Mesodermal cell (in vitro differentiated cells): ENCODE measurements at regions not wholly inside any gene's neighbourhood (a gene's known extent, or its start where the extent isn't known, plus 50 kb on each side); places are given as distances from the start of the nearest gene placed in this dataset.

ENCODE experiments used
- H3K27ac ChIP-seq: 2 replicates; pipeline ENCODE4 v1.7.0; 2013; ENCODE audit warnings: mild to moderate bottlenecking, low read depth, low read length, moderate library complexity; ENCODE audit not compliant: severe bottlenecking
- H3K36me3 ChIP-seq: 2 replicates; pipeline ENCODE4 v1.7.1; 2013; ENCODE audit warnings: mild to moderate bottlenecking, low read length, moderate library complexity; ENCODE audit not compliant: control insufficient read depth, insufficient read depth
- H3K4me1 ChIP-seq: one replicate; pipeline ENCODE4 v1.7.1; 2013; ENCODE audit warnings: mild to moderate bottlenecking, low read length; ENCODE audit not compliant: insufficient read depth, control insufficient read depth, poor library complexity, severe bottlenecking
- H3K4me3 ChIP-seq: 2 replicates; pipeline ENCODE4 v1.7.0; 2013; ENCODE audit warnings: low read length, control low read depth, mild to moderate bottlenecking; ENCODE audit not compliant: insufficient read depth, poor library complexity, severe bottlenecking; ENCODE audit errors: extremely low read depth
- H3K9me3 ChIP-seq: 2 replicates; pipeline ENCODE4 v1.7.1; 2013; ENCODE audit warnings: mild to moderate bottlenecking, low read length, moderate library complexity; ENCODE audit not compliant: control insufficient read depth
- WGBS, 2 experiments: methylation state at CpG; one replicate each; pipeline ENCODE4 v1.1.5; 2013; ENCODE audit warnings: missing lambda C conversion rate in 2 of 2; ENCODE audit not compliant: insufficient coverage in 2 of 2; 5-methylcytosine and 5-hydroxymethylcytosine counted together

DNA sequence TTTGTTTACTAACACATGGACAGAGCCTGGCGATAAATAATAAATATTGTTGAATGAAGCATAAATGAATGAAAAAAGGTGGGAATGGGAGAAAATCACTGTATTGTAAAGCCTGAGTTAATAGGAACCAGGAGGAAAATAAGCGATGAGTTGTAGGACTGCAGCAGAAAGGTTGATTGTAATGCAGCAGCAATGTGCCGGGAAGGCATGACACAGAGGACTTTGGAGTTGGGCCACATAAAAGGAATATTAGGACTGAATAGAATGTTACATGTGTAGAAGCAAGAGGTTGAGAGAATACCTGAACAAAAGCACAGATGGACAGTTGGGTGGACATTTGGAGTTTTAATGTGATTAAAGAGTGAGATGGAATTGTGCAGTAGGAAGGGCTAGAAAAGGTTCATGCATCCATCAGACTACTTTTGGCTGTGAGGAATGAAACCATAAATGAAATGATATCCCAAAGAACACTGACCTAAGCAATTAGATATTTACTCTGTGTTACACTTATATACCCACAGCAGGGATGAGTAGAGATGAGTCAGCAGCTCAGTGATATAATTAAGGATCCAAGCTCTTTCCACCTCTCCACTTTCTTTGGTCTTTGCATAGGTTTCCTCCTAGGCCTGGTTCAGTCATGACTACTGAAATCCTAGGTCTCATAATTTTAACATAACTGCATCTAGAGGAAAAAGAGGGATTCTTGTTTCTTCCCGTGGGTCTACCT, 55.4 kb downstream of the CCER1 start:
- Histone ChIP-seq H3K27ac (no peak overlapping the region), H3K4me3 (no peak overlapping the region), H3K4me1 (peaks cover 4% of the 10 kb centered on the region), H3K36me3 (no peaks in the 10 kb centered on the region), H3K9me3 (no peaks in the 10 kb centered on the region)
- WGBS, 2 experiments: 60 to 61% methylated on average over 3 of the region's 4 CpGs

DNA sequence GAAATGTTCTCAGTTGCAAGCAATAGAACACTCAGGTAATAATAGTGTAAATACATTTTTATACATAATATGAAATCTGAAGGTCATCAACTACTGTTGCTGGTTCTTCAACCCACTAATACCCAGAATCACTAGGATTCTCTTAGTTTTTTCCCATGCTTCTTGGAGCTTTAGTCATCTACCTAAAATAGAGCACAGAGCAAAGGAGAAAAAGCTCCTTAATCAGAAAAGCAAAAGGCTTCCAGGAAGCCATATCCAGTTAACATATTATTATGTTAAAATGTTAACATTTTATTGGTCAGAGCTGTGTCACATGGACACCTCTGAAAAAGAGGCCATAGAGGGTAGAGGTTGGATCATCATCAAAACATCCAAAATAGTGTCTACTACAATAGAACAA, 57.0 kb downstream of the CCER1 start:
- Histone ChIP-seq H3K36me3 (no peaks in the 10 kb centered on the region), H3K9me3 (no peaks in the 10 kb centered on the region), H3K4me3 (no peak overlapping the region), H3K27ac (no peak overlapping the region), H3K4me1 (peaks cover 4% of the 10 kb centered on the region)

DNA sequence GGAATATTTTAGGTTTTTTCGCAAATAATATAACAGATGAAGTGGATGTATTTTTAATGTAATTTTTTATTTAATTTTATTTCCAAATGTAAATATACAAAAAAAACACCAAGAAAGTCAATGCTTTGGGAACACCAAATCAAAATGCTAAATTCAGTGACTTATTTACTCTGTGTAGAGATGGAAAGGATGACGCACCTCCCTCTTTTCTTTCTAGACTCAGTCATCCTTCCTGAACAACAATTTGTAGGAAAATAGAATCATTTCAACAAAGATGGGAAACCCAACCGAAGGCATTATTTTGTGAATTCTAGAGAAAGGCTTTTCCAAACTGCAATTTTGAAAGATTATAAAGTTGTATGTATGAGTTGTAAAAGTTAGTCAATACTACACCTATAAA, 57.7 kb downstream of the CCER1 start:
- whole genome bisulfite sequencing, 2 experiments: no CpG with 5 or more reads among the region's 3 CpGs
- Histone ChIP-seq H3K36me3 (no peaks in the 10 kb centered on the region), H3K9me3 (no peaks in the 10 kb centered on the region), H3K27ac (no peak overlapping the region), H3K4me3 (no peak overlapping the region), H3K4me1 (peaks cover 4% of the 10 kb centered on the region)

DNA sequence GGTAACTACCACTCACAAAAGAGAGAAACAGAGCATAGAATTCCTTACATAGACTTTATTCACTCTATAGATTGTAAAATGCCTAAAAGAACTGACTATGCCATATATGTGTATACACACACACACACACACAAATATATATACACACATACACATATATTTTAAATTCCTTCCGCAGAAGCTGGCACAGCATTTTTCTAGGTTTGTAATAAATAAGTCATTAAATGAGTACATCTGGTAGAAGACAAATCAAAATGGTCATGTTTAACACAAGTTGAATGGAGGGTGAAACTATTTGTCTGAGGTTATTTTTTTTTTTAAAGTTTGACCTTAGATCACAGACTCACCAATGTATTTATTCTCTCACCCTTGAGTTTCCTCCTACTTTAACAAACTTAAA, 58.2 kb downstream of the CCER1 start:
- H3K9me3 ChIP-seq: no peaks in the 10 kb centered on the region
- H3K36me3 ChIP-seq: no peaks in the 10 kb centered on the region
- WGBS, 2 experiments: no CpG with 5 or more reads among the region's 1 CpG
- peak overlapping the region; percentile 17 for H3K27ac ChIP-seq
- H3K4me3 ChIP-seq: no peak overlapping the region
- H3K4me1 ChIP-seq: peaks cover 4% of the 10 kb centered on the region

DNA sequence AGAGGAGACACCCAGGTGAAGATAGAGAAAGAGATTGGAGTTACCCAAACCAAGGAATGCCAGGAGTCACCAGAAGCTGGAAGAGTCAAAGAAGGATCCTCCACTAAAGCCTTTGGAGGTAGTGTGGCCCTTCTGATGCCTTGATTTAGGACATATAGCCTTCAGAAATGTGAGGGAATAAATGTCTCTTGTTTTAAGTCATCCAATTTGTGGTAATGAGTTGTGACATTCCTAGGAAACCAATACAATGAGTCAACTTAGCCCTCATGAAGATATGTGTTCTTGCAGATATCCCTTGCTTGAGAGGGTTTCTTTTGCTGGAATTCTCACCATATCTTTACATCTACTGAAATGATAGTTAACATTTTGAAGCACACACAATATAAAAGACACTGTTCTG, 58.8 kb downstream of the CCER1 start:
- Histone ChIP-seq H3K36me3 (no peaks in the 10 kb centered on the region), H3K4me3 (no peak overlapping the region), H3K27ac (peak overlapping the region; percentile 26), H3K9me3 (no peaks in the 10 kb centered on the region), H3K4me1 (peaks cover 4% of the 10 kb centered on the region)

DNA sequence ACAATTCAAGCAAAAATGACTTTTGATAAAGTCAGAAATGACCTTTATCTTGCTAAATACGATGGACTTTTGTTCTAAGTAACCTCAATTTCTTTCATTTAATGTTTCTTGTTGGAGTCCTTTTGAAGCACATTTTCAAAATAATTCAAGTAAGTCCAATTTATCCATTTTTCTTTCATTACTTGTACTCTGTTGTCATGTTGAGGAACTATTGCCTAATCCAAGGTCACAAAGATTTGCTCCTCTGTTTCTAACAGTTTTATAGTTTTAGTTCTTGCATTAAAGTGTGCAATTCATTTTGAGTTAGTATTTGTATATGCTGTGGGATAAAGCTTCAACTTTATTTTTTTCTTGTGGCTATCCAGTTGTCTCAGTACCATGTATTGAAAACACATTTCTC, 66.7 kb downstream of the CCER1 start:
- Histone ChIP-seq H3K36me3 (no peaks in the 10 kb centered on the region), H3K9me3 (no peaks in the 10 kb centered on the region), H3K27ac (no peak overlapping the region), H3K4me1 (no peaks in the 10 kb centered on the region), H3K4me3 (no peak overlapping the region)
- WGBS, 2 experiments: no CpG with 5 or more reads among the region's 1 CpG

DNA sequence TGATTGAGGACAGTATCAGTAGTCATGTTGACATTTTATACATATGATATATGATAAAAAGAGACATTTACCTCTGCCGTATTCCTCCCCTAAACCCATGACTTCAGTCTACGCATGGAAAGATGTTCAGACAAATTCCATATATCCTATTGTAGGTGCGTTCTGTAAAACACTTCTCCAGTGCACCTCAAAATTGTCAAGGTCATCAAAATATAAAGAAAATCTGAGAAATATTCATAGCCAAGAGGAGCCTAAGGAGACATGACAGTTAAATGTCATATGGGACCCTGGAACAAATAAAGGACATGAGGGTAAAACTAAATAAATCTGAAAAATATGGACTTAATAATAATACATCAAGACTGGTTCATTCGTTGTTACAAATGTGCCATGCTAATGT, 71.5 kb downstream of the CCER1 start:
- Histone ChIP-seq H3K4me3 (no peak overlapping the region), H3K9me3 (no peaks in the 10 kb centered on the region), H3K36me3 (no peaks in the 10 kb centered on the region), H3K4me1 (no peaks in the 10 kb centered on the region), H3K27ac (no peak overlapping the region)
- WGBS, 2 experiments: 93 to 100% methylated on average over 2 of the region's 4 CpGs

DNA sequence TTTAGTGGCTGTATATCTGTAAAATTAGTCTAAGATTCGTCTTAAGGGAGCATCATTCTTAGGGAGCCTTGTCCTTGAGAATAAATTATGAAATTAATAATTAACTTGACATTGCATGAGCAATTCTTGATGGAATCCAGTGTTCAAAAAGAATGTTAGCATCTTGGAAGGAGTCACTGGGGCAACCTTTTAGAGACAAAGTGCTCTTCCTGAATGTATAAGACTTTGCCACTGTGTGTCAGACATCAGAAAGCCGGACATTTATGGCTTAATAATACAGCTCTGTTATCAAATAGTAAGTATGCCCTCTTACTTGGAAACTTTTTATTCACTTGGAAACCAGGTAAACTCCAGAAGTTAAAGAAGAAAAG, 83.3 kb downstream of the CCER1 start:
- Histone ChIP-seq H3K4me1 (no peaks in the 10 kb centered on the region), H3K27ac (no peak overlapping the region), H3K4me3 (no peak overlapping the region), H3K9me3 (no peaks in the 10 kb centered on the region), H3K36me3 (no peaks in the 10 kb centered on the region)
- no CpG with 5 or more reads among the region's 2 CpGs for WGBS, 2 experiments

DNA sequence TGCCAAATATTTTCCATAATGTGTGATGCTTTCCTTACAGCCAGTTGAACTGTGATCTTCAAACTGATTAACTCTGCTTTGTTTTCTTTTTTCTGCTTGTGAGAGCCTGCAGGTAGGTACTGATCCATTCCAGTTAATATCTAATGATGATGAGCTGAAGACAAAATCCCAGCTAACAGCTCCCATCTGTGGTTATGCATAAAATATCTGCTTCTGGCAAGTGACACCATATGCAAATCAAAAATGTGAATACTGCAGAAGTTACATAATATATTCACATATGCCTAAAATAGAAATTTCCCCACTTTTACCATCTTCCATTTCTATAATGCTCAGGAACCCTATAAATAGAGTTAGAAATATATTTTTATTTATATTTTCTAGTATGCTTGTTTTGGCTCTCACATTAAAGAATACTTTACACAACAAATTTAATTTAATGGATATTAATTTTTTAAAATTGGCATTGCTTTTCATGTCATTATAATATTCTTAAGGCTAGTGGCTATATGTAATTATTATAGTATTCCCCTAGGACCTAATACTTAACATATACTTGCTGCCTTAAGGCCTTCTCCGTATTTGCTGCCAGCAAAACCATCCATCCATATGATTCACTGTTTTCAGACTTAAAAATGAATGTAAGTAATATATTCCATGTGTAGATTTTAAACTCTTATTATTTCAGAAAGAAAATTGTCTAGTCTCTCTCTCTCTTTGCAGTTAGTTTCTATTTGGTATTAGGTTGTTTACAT, 83.8 kb downstream of the CCER1 start:
- Histone ChIP-seq H3K4me3 (no peak overlapping the region), H3K36me3 (no peaks in the 10 kb centered on the region), H3K4me1 (no peaks in the 10 kb centered on the region), H3K9me3 (no peaks in the 10 kb centered on the region), H3K27ac (no peak overlapping the region)
- no CpG with 5 or more reads among the region's 1 CpG for WGBS, 2 experiments

DNA sequence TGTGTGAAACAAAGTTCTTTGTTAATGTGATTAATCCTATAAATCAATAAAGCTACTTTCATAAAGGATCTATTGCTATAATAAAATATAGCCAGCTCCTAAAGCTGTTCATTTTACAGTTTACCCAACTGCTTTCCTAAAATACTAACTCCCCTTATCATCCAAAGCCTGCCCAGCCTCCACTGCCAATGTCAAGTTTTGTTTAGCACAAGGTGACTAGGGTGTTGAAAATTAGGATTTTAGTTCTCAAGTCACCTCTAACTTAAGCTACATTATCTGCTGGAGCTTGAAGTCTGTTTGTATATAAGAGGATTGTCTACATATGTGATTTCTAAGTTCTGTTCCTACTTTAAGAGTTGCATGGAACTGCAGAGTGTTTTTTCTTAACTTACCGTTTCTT, 86.3 kb downstream of the CCER1 start:
- Histone ChIP-seq H3K9me3 (no peaks in the 10 kb centered on the region), H3K4me1 (no peaks in the 10 kb centered on the region), H3K36me3 (no peaks in the 10 kb centered on the region), H3K27ac (no peak overlapping the region), H3K4me3 (no peak overlapping the region)
- WGBS, 2 experiments: no CpG with 5 or more reads among the region's 1 CpG

DNA sequence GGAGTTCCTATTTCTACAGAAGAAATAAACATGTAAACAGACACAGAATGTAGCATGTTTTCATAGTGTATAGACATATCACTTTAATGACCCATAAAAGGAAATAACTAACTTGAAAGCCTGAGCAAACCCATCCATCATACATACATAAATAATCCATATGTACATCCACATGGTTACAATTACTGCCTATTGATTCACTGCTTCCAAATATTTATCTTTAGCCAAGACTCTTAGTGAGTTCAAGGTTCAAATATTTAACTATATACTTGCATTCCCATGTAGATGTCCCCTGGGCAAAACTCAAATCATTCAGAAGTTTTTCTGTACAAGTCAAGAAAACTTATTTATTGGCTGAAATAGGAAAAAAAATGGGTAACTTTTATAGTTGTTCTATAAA, 95.4 kb downstream of the CCER1 start:
- Histone ChIP-seq H3K36me3 (no peaks in the 10 kb centered on the region), H3K9me3 (no peaks in the 10 kb centered on the region), H3K4me1 (no peaks in the 10 kb centered on the region), H3K27ac (no peak overlapping the region), H3K4me3 (no peak overlapping the region)
